ENCODE measurements at regions not wholly inside any gene's neighbourhood (a gene's known extent, or its start where the extent isn't known, plus 50 kb on each side); places are given as distances from the start of the nearest gene placed in this dataset.
A peak's percentile ranks its signal among the peaks of the same experiment; 100 is the strongest.

DNA sequence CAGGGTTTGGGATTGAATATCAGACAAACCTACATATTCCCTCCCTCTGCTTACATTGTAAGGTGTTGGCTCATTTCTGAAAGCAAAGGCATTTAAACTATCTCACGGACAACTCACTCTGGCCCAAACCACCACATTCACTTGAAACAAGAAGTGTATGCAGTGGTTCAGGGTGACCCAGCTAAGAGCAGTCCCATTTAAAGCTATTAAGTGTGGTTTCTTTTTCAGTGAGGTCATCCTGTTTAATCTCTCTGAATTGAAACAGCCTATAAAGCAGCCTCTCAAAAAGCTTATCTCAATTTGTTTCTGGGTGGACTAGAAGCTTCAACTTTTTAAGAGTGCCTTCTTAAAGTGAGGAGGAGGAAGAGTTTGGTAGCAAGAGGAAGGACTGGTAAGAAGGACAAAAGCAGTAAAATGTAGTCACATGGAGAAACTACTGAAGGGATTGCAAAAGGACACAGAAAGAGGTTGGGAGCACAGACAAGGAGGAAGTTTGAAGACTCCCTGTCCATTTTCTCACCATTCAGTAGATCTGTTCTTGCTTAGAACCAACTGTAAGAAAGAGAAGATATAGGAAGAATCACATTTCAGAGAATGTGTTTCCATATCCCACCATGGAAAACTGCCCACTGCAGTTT, 151.6 kb downstream of the TMCO5A start:
- Histone ChIP-seq H3K27ac (peak overlapping the region; percentile 7 to 17 (median 10)), H3K4me1 (peaks cover 0 to 14% (median 2%) of the 10 kb centered on the region in 4 donors), H3K9me3 (no peaks in the 10 kb centered on the region), H3K27me3 (no peaks in the 10 kb centered on the region), H3K4me3 (no peak overlapping the region), H3K36me3 (no peaks in the 10 kb centered on the region)
- intact Hi-C loops (cut with DNase I; ENCODE audit: low total_unique reads), result no loop called here
- no peak for DNase-seq
- no peak for TF ChIP-seq POLR2A (IDR thresholded peaks at IDR 0.05)
- no peak for TF ChIP-seq EP300 (IDR thresholded peaks at IDR 0.05; ENCODE audit: low read depth)
- TF ChIP-seq, protein P1, sequence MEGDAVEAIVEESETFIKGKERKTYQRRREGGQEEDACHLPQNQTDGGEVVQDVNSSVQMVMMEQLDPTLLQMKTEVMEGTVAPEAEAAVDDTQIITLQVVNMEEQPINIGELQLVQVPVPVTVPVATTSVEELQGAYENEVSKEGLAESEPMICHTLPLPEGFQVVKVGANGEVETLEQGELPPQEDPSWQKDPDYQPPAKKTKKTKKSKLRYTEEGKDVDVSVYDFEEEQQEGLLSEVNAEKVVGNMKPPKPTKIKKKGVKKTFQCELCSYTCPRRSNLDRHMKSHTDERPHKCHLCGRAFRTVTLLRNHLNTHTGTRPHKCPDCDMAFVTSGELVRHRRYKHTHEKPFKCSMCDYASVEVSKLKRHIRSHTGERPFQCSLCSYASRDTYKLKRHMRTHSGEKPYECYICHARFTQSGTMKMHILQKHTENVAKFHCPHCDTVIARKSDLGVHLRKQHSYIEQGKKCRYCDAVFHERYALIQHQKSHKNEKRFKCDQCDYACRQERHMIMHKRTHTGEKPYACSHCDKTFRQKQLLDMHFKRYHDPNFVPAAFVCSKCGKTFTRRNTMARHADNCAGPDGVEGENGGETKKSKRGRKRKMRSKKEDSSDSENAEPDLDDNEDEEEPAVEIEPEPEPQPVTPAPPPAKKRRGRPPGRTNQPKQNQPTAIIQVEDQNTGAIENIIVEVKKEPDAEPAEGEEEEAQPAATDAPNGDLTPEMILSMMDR (IDR thresholded peaks at IDR 0.05), result no peak
- TF ChIP-seq POLR2AphosphoS5 (IDR thresholded peaks at IDR 0.05), result no peak
- in situ Hi-C loops (cut with MboI; ENCODE audit: low pct_ligation_motif_present in 1 of 4, low pct_unique_long_range_greater_than_20kb in 1 of 4, low sequenced_read_pairs in 3 of 4), result no loop called here
- WGBS, 2 donors (ENCODE audit: low coverage in 1 of 2), result 53% methylated on average over 1 of the region's 1 CpG; no CpG with 5 or more reads in 1 of the 2 donors

DNA sequence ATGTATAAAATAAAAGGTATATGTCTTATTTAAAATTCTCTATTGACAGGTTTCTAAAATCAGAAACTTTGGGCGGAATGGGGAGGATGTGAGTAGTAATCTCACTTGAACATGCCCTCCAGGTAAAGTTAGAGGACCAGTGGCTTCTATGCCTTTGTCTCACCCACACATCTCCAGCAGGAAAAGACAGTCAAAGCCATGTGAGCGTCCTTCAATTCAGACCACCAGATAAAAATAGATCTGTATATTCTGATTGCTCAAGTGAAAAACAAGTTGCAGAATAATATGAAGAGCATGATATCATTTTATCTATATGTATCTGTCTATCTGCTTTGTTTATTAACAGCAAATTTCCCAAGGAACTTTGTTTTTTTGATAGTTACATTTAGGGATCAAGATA, 152.2 kb downstream of the TMCO5A start:
- intact Hi-C loops (cut with DNase I; ENCODE audit: low total_unique reads) (no loop called here), in situ Hi-C loops (cut with MboI; ENCODE audit: low pct_ligation_motif_present in 1 of 4, low pct_unique_long_range_greater_than_20kb in 1 of 4, low sequenced_read_pairs in 3 of 4) (no loop called here)
- Histone ChIP-seq H3K4me3 (no peak overlapping the region), H3K27me3 (no peaks in the 10 kb centered on the region), H3K27ac (peak overlapping the region in 2 of 4 donors; percentile 7 to 9), H3K4me1 (peaks cover 0 to 14% (median 2%) of the 10 kb centered on the region in 4 donors), H3K9me3 (no peaks in the 10 kb centered on the region), H3K36me3 (no peaks in the 10 kb centered on the region)
- 94 to 95% methylated on average over 2 of the region's 2 CpGs for WGBS, 2 donors (ENCODE audit: low coverage in 1 of 2)
- TF ChIP-seq POLR2AphosphoS5 (IDR thresholded peaks at IDR 0.05) (no peak), POLR2A (IDR thresholded peaks at IDR 0.05) (no peak), EP300 (IDR thresholded peaks at IDR 0.05; ENCODE audit: low read depth) (no peak)
- TF ChIP-seq, protein P1 (IDR thresholded peaks at IDR 0.05), result no peak
- DNase-seq, result no peak

DNA sequence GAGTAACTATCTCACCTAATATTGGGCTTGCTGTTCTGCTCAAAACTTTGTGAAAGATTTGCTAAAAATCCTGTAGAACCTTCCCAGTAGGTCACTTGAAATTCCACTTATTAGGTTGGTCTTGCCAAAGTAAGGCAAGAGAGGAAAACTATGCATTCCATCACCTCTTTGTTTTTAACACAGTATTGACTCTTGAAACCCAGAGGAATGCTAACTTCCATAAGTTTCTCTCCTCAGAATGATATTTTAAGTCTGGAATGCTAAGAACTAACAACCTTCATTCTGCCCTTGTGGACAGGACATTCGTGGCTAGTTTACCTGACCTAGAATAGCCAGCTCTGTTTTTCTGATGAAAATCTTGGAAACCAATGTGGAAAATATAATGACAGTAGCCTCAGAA, 154.5 kb downstream of the TMCO5A start:
- intact Hi-C loops (cut with DNase I; ENCODE audit: low total_unique reads) (no loop called here), in situ Hi-C loops (cut with MboI; ENCODE audit: low pct_ligation_motif_present in 1 of 4, low pct_unique_long_range_greater_than_20kb in 1 of 4, low sequenced_read_pairs in 3 of 4) (no loop called here)
- Histone ChIP-seq H3K4me1 (peaks cover 0 to 14% (median 2%) of the 10 kb centered on the region in 4 donors), H3K27me3 (no peaks in the 10 kb centered on the region), H3K27ac (no peak overlapping the region), H3K36me3 (no peaks in the 10 kb centered on the region), H3K4me3 (no peak overlapping the region), H3K9me3 (no peaks in the 10 kb centered on the region)
- DNase-seq, result no peak
- TF ChIP-seq, protein P1 (IDR thresholded peaks at IDR 0.05), result no peak
- TF ChIP-seq EP300 (IDR thresholded peaks at IDR 0.05; ENCODE audit: low read depth) (no peak), POLR2AphosphoS5 (IDR thresholded peaks at IDR 0.05) (no peak), POLR2A (IDR thresholded peaks at IDR 0.05) (no peak)
- WGBS, 2 donors (ENCODE audit: low coverage in 1 of 2), result 71 to 80% methylated on average over 1 of the region's 1 CpG

DNA sequence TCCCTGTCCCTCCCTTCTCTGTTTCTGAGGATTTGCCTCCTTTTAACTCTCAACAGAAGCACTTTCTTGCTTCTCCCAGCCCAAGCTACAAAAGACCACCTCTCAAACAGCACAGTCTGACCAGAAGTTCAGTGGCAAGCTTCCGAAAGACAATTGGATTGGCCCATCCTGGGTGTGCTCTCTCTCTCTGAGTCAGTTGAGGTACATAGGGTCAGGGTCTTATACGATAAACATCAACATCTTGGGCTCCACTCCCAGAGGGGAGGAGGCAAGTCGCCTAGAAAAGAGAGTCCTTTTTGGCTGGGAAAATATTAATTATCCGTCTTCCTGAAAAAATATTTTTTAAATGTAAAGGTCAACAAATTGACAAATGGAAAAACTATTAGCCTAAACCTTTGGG, 155.8 kb downstream of the TMCO5A start:
- Histone ChIP-seq H3K27me3 (no peaks in the 10 kb centered on the region), H3K9me3 (no peaks in the 10 kb centered on the region), H3K36me3 (no peaks in the 10 kb centered on the region), H3K27ac (no peak overlapping the region), H3K4me3 (no peak overlapping the region), H3K4me1 (peaks cover 0 to 12% (median 0%) of the 10 kb centered on the region in 4 donors)
- TF ChIP-seq EP300 (IDR thresholded peaks at IDR 0.05; ENCODE audit: low read depth) (no peak), POLR2A (IDR thresholded peaks at IDR 0.05) (no peak), POLR2AphosphoS5 (IDR thresholded peaks at IDR 0.05) (no peak)
- TF ChIP-seq, protein P1 (IDR thresholded peaks at IDR 0.05), result no peak
- no peak for DNase-seq
- intact Hi-C loops (cut with DNase I; ENCODE audit: low total_unique reads), result no loop called here
- whole genome bisulfite sequencing, 2 donors (ENCODE audit: low coverage in 1 of 2), result 78 to 82% methylated on average over 4 of the region's 4 CpGs
- in situ Hi-C loops (cut with MboI; ENCODE audit: low pct_ligation_motif_present in 1 of 4, low pct_unique_long_range_greater_than_20kb in 1 of 4, low sequenced_read_pairs in 3 of 4), result no loop called here

Measured in transverse colon (tissue), 4 donors.